ENCODE measurements at regions not wholly inside any gene's neighbourhood (a gene's known extent, or its start where the extent isn't known, plus 50 kb on each side); places are given as distances from the start of the nearest gene placed in this dataset.

DNA sequence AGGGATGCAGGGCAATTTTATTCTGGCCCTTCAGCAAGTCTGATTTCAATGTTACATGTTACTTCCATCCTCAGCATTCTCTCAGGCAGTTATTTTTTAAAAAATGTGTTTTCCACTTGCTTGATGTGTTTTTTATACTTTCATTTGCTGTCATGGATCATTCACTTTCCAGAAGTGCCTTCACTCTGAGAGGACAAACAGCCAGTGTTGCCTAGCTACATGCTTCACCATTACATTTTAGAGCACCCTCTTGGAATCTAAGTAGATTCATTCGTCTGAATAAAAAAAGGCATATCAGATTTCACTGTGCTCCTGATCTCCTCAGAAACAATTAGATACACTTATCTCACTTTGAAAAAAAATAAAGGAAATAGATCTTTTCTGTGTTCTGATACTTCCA is 93.6 kb upstream of the POU1F1 start:
- no peak overlapping the region for H3K18ac ChIP-seq (ENCODE audit: low read depth, low read length)
- H4K8ac ChIP-seq (ENCODE audit: low read depth in 2 of 2, low read length in 2 of 2) = no peak overlapping the region
- H3K79me1 ChIP-seq (ENCODE audit: low read depth in 1 of 2, low read length in 2 of 2) = no peaks in the 10 kb centered on the region
- H2BK15ac ChIP-seq (ENCODE audit: low read depth, low read length) = no peak overlapping the region
- no peak overlapping the region for H2AK5ac ChIP-seq (ENCODE audit: low read depth, low read length)
- DNase-seq (no peak), ATAC-seq (ENCODE audit: low read depth) (no peak)
- H3K23ac ChIP-seq (ENCODE audit: low read depth, low read length) = no peak overlapping the region
- H2BK5ac ChIP-seq (ENCODE audit: low read depth, low read length, poor library complexity, severe bottlenecking) = no peak overlapping the region
- CTCF ChIA-PET = no interaction called here
- no peak for TF ChIP-seq BHLHE40 (IDR thresholded peaks at IDR 0.05; ENCODE audit: low read depth, low read length)
- TF ChIP-seq NFE2L2 (IDR thresholded peaks at IDR 0.05; ENCODE audit: low read depth, low read length) = no peak
- no peak for TF ChIP-seq CHD1 (IDR thresholded peaks at IDR 0.05; ENCODE audit: low read depth, low read length)
- TF ChIP-seq MXI1 (IDR thresholded peaks at IDR 0.05; ENCODE audit: borderline replicate concordance, low read depth, low read length) = no peak
- TF ChIP-seq RCOR1 (IDR thresholded peaks at IDR 0.05; ENCODE audit: insufficient replicate concordance, low read length) = no peak
- TF ChIP-seq, protein P1, sequence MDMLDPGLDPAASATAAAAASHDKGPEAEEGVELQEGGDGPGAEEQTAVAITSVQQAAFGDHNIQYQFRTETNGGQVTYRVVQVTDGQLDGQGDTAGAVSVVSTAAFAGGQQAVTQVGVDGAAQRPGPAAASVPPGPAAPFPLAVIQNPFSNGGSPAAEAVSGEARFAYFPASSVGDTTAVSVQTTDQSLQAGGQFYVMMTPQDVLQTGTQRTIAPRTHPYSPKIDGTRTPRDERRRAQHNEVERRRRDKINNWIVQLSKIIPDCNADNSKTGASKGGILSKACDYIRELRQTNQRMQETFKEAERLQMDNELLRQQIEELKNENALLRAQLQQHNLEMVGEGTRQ (IDR thresholded peaks at IDR 0.05; ENCODE audit: low read depth, low read length) = no peak
- no peak for TF ChIP-seq CEBPB (IDR thresholded peaks at IDR 0.05; ENCODE audit: low read depth, low read length)
- TF ChIP-seq, protein P2, sequence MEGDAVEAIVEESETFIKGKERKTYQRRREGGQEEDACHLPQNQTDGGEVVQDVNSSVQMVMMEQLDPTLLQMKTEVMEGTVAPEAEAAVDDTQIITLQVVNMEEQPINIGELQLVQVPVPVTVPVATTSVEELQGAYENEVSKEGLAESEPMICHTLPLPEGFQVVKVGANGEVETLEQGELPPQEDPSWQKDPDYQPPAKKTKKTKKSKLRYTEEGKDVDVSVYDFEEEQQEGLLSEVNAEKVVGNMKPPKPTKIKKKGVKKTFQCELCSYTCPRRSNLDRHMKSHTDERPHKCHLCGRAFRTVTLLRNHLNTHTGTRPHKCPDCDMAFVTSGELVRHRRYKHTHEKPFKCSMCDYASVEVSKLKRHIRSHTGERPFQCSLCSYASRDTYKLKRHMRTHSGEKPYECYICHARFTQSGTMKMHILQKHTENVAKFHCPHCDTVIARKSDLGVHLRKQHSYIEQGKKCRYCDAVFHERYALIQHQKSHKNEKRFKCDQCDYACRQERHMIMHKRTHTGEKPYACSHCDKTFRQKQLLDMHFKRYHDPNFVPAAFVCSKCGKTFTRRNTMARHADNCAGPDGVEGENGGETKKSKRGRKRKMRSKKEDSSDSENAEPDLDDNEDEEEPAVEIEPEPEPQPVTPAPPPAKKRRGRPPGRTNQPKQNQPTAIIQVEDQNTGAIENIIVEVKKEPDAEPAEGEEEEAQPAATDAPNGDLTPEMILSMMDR (conservative IDR thresholded peaks at IDR 0.05; ENCODE audit: low read depth, low read length) = no peak
- no peak for TF ChIP-seq FOS (IDR thresholded peaks at IDR 0.05; ENCODE audit: low read depth, low read length)
- TF ChIP-seq MAFK (IDR thresholded peaks at IDR 0.05; ENCODE audit: low read depth, low read length) = no peak
- TF ChIP-seq RFX5 (IDR thresholded peaks at IDR 0.05; ENCODE audit: low read depth, low read length) = no peak
- no peak for TF ChIP-seq POLR2A (IDR thresholded peaks at IDR 0.05; ENCODE audit: low read depth, low read length)
- no peak overlapping the region for H3K56ac ChIP-seq (ENCODE audit: extremely low read depth, insufficient read depth, low read length)
- H3K4me3 ChIP-seq (ENCODE audit: insufficient read depth, low read depth, low read length) = no peak overlapping the region
- H3K9me1 ChIP-seq (ENCODE audit: insufficient read depth, low read length) = no peaks in the 10 kb centered on the region
- H3K9me3 ChIP-seq (ENCODE audit: control insufficient read depth, insufficient read depth, low read length) = no peaks in the 10 kb centered on the region
- dilution Hi-C loops (cut with HindIII; ENCODE audit: low sequenced_read_pairs, unreplicated experiment) (no loop called here), in situ Hi-C loops (cut with MboI; ENCODE audit: low sequenced_read_pairs) (no loop called here), intact Hi-C loops (cut with micrococcal nuclease) (no loop called here)
- no peak overlapping the region for H3K9ac ChIP-seq (ENCODE audit: low read depth, low read length)
- no TSS peak for BruUV-seq (replicated peaks)
- POLR2A ChIA-PET (ENCODE audit: unreplicated experiment) = no interaction called here
- H2BK20ac ChIP-seq (ENCODE audit: low read depth, low read length) = no peak overlapping the region
- H3K4ac ChIP-seq (ENCODE audit: low read depth, low read length) = no peak overlapping the region
- no peaks in the 10 kb centered on the region for H3K27me3 ChIP-seq (ENCODE audit: control insufficient read depth, insufficient read depth, low read length)
- H2AK9ac ChIP-seq (replicated peaks; ENCODE audit: low read depth, low read length, poor library complexity) = no peak overlapping the region
- H3K4me1 ChIP-seq (ENCODE audit: control insufficient read depth, insufficient read depth, low read length) = no peaks in the 10 kb centered on the region
- no peak overlapping the region for H3K14ac ChIP-seq (replicated peaks; ENCODE audit: low read depth, low read length)
- no peak overlapping the region for H3K4me2 ChIP-seq (ENCODE audit: low read depth, low read length)
- WGBS, 2 experiments (ENCODE audit: extremely low coverage in 2 of 2, insufficient read length in 1 of 2) = no CpG with 5 or more reads among the region's 1 CpG
- H2BK120ac ChIP-seq (ENCODE audit: low read depth, low read length) = no peak overlapping the region
- H3K27ac ChIP-seq (ENCODE audit: insufficient read depth, low read length) = no peak overlapping the region
- no peaks in the 10 kb centered on the region for H4K20me1 ChIP-seq (ENCODE audit: insufficient read depth, low read length)
- H2AFZ ChIP-seq (replicated peaks; ENCODE audit: low read length, poor library complexity) = no peak overlapping the region
- H4K5ac ChIP-seq (ENCODE audit: low read depth, low read length) = no peak overlapping the region
- H4K91ac ChIP-seq (ENCODE audit: insufficient read depth, low read depth, low read length) = no peak overlapping the region
- H3K36me3 ChIP-seq (ENCODE audit: control insufficient read depth, insufficient read depth, low read length) = no peaks in the 10 kb centered on the region

Data from IMR-90 (cell line).